NCI-H2107 (cell line): ENCODE measurements at regions not wholly inside any gene's neighbourhood (a gene's known extent, or its start where the extent isn't known, plus 50 kb on each side); places are given as distances from the start of the nearest gene placed in this dataset.
"Not testable (repeated sequence)": the region's sequence is repeated elsewhere in the genome, so short reads cannot be mapped to it uniquely, and the experiment has no call there.

ENCODE experiments used
- DNase-seq: peaks from one replicate; lab custom pipeline; 2025; lab: John Stamatoyannopoulos, UW

GRCh38 chr7:34487391-34488115 lies 170.5 kb upstream of the NPSR1 start:
- no peak for DNase-seq

DNA sequence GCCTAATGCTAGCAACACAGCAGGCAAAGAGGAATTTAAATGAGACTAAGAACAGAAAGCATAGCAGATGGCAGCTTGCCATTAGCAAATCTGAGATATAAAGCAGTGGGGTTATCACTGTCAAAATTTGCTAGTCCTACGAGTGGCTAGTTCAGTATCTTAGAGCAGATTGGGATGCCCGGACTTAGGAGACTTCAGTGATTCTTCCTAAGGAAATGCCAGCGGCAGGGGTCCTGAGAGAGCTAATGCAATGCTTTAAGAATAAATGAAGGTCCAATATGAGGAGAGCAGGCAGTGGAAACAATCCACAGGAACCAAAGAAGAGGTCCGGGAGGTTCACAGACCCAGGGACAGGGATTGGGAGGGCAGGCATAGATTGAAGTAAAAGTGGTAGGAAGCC lies 169.3 kb upstream of the NPSR1 start:
- DNase-seq: no peak

DNA sequence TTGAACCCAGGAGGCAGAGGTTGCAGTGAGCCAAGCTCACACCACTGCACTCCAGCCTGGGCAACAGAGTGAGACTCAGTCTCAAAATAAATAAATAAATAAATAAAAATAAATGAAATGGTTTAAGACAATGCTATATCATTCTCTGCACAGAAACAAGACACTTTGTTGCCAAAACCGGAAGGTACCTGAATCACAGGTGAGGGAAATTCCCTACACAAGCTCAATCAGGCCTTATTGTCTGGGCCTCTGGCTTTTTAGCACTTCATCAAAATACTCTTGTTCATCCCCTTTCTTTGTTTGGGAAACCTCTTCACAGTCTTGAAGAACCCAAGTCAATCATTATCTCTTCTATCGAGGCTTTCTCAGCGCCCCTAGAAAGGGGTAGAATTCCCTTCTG lies 166.1 kb upstream of the NPSR1 start:
- no peak for DNase-seq

- DNase-seq: no peak
These were observed 164.3 kb upstream of the NPSR1 start for GRCh38 chr7:34493752-34494151.

GRCh38 chr7:34497153-34497777 lies 160.8 kb upstream of the NPSR1 start:
- DNase-seq: no peak

DNA sequence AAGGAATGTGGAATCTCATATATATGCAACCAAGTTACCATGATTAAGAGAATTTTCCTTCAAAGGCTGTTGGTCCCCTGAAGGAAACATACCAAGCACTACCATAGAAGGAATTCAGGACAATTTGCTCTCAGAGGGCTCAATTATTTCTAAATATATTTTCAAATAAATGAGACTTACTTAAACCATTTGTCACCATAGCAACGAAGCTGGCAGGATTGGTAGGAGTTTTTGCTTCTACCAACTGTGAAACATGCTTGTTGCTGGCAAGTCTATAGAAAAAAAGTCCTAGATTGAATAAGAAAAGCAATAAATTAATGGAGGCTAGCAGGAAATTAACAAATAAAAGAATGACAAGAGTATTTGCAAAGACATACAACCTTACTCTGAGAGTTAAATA lies 156.9 kb upstream of the NPSR1 start:
- DNase-seq: no peak

- no peak for DNase-seq
These were observed 150.8 kb upstream of the NPSR1 start for GRCh38 chr7:34507191-34507590.

GRCh38 chr7:34523226-34523918 lies 134.6 kb upstream of the NPSR1 start:
- no peak for DNase-seq

DNA sequence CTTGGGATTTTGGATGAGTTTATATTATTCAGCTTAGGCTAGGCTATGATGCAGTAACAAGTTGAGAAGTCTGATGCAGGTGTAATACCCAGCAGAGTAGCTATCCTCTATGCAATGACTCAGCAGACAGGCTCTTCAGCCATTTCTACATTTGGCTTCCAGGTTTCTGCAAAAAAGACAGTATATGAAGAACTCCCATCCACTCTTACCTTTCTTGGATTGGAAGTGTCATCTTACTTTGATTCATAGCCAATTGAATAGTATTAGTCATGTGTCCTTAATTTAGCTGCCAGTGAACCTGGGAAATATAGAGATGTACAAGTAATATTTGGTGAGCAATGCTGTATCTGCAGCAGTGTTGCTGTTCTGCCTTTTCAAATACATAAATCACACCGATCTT lies 127.8 kb upstream of the NPSR1 start:
- DNase-seq: no peak

GRCh38 chr7:34539003-34539402 lies 119.0 kb upstream of the NPSR1 start:
- DNase-seq: no peak

GRCh38 chr7:34544621-34545020 lies 113.4 kb upstream of the NPSR1 start:
- DNase-seq: no peak

GRCh38 chr7:34550996-34551395 lies 107.0 kb upstream of the NPSR1 start:
- DNase-seq: no peak

DNA sequence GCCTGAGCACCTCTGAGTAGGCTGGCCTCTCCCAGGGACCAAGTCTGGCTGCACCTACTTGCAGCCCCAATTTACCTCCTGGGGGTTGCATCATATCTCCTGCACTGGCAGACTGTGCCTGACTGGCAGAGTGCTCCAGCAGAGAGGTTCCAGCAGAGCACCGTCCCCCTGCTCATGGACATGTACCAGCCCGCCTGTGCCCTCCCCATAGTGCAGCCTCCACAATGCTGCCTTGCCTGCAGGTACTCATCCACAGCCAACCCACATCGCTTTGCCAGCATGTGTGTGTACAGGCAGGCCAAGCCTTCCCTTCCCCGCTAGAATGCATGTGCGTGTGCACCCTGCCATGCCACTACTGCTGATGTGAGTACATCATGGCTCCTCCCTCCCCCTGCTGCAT lies 105.5 kb upstream of the NPSR1 start:
- DNase-seq: no peak

DNA sequence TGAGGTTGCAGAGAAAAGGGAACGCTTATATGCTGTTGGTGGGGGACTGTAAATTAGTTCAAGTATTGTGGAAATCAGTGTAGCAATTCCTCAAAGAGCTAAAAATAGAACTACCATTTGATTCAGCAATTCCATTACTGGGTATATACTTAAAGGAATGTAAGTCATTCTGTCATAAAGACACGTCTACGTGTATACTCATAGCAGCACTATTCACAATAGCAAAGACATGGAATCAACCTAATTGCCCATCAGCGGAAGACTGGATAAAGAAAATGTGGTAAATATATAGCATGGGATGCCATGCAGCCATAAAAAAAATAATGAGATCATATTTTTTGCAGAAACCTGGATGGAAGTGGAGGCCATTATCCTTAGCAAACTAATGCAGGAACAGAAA lies 100.0 kb upstream of the NPSR1 start:
- DNase-seq: no peak

DNA sequence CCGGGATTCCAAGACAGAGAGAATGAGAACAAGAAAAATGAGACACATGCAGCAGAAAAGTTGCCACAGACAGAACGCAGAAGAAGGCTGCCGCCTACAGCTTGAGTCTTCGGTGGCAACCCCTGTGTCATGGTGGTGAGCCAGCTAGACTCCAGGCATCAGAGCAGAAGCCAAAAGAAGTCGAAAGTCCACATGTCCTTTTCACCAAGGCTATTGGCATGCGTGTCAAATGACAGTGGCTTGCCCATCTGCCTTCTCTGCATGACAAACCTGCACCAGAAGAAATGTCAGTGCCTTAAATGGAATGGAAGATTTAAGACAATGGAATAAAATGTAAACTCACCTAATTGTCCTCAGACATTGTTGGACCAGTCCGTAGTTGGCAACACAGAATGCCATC lies 93.9 kb upstream of the NPSR1 start:
- no peak for DNase-seq

DNA sequence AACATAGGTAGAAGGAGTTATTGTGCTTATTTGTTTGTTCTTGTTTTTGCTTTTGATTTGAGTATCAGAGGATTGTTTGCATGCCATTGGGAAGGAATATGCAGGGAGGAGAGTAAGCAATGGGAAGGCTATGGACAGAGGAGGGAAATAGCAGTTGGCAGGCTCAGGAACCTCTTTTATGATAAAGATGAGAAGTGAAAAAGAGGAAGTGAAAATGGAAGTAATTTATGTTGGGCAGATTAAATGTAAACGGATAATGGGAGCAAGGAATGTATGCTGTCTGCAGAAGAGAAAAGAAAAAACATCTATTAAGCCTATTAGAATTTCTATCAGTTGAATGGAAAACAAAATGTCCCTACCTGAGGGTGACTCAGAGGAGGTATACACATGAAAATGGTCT lies 90.1 kb upstream of the NPSR1 start:
- DNase-seq: no peak

- no peak for DNase-seq
These were observed 87.9 kb upstream of the NPSR1 start for GRCh38 chr7:34569975-34570699.

- no peak for DNase-seq
These were observed 83.0 kb upstream of the NPSR1 start for GRCh38 chr7:34575006-34575405.

GRCh38 chr7:34577934-34578333 lies 80.1 kb upstream of the NPSR1 start:
- not testable (repeated sequence) for DNase-seq

DNA sequence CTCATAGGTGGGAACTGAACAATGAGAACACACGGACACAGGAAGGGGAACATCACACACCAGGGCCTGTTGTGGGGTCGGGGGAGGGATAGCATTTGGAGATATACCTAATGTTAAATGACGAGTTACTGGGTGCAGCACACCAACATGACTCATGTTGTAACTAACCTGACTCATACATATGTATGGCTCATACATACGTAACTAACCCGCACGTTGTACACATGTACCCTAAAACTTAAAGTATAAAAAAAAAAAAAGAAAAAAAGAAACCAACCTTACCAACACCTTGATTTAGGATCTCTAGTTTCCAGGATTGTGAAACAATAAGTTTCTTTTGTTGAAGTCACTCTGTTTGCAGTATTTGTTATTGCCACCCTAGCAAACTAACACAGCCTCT lies 76.3 kb upstream of the NPSR1 start:
- DNase-seq: not testable (repeated sequence)

- no peak for DNase-seq
These were observed 73.5 kb upstream of the NPSR1 start for GRCh38 chr7:34584526-34584925.

- no peak for DNase-seq
These were observed 61.1 kb upstream of the NPSR1 start for GRCh38 chr7:34596887-34597286.
